ENCODE measurements at regions not wholly inside any gene's neighbourhood (a gene's known extent, or its start where the extent isn't known, plus 50 kb on each side); places are given as distances from the start of the nearest gene placed in this dataset.

DNA sequence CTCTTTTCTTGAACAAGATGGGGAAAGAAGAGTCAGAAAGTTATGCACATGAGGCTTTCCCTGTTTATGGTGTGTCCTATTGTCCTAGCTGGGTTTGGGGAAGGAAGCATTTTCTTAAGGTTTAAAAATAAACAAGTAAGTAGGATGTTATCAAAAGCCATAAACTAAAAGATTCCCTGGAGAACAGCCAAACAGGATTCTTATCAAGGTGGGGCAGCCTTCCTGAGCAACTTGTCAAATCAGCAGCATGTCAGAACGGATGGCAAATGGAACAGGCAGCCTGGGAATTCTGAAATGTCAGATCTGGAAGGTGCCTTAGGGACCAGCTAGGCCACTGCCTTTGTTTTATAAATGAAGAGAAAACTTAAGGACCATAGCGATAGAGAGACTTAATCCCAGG, 152.2 kb upstream of the RGS6 start:
- no peak for DNase-seq (ENCODE audit: low read depth)
- Mint-ChIP-seq H3K9me3 (ENCODE audit: unreplicated experiment) (peaks cover 7% of the 10 kb centered on the region), H3K27me3 (ENCODE audit: low read depth, unreplicated experiment) (no peaks in the 10 kb centered on the region), H3K27ac (ENCODE audit: unreplicated experiment) (no peak overlapping the region), H3K36me3 (ENCODE audit: low read depth, unreplicated experiment) (no peaks in the 10 kb centered on the region), H3K4me1 (ENCODE audit: low read depth, unreplicated experiment) (peaks cover 8% of the 10 kb centered on the region), H3K4me3 (ENCODE audit: unreplicated experiment) (no peak overlapping the region)
- no peaks in the 10 kb centered on the region for H3K9me3 ChIP-seq (ENCODE audit: insufficient read depth, low read depth, low read length)
- H2AFZ ChIP-seq (ENCODE audit: low read depth, low read length) = no peak overlapping the region
- no peaks in the 10 kb centered on the region for H3K27me3 ChIP-seq (ENCODE audit: insufficient read depth, low read length)
- H3K4me3 ChIP-seq (ENCODE audit: insufficient read depth, low read depth, low read length) = no peak overlapping the region
- FAIRE-seq = no peak
- no peak overlapping the region for H3K4me2 ChIP-seq (ENCODE audit: low read length)
- TF ChIP-seq, protein P1, sequence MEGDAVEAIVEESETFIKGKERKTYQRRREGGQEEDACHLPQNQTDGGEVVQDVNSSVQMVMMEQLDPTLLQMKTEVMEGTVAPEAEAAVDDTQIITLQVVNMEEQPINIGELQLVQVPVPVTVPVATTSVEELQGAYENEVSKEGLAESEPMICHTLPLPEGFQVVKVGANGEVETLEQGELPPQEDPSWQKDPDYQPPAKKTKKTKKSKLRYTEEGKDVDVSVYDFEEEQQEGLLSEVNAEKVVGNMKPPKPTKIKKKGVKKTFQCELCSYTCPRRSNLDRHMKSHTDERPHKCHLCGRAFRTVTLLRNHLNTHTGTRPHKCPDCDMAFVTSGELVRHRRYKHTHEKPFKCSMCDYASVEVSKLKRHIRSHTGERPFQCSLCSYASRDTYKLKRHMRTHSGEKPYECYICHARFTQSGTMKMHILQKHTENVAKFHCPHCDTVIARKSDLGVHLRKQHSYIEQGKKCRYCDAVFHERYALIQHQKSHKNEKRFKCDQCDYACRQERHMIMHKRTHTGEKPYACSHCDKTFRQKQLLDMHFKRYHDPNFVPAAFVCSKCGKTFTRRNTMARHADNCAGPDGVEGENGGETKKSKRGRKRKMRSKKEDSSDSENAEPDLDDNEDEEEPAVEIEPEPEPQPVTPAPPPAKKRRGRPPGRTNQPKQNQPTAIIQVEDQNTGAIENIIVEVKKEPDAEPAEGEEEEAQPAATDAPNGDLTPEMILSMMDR (IDR thresholded peaks at IDR 0.05; ENCODE audit: insufficient read depth, low read depth, low read length) = no peak
- TF ChIP-seq EZH2 (IDR thresholded peaks at IDR 0.05; ENCODE audit: insufficient read depth, low read length) = no peak
- H3K9ac ChIP-seq (ENCODE audit: low read length) = no peak overlapping the region
- no peaks in the 10 kb centered on the region for H3K36me3 ChIP-seq (ENCODE audit: insufficient read depth, low read length)
- H3K79me2 ChIP-seq (ENCODE audit: insufficient read depth, low read length) = no peaks in the 10 kb centered on the region
- no peaks in the 10 kb centered on the region for H4K20me1 ChIP-seq (ENCODE audit: insufficient read depth, low read length)
- peaks cover 5% of the 10 kb centered on the region for H3K4me1 ChIP-seq (ENCODE audit: insufficient read depth, low read length)
- H3K27ac ChIP-seq (ENCODE audit: low read depth, low read length) = no peak overlapping the region

DNA sequence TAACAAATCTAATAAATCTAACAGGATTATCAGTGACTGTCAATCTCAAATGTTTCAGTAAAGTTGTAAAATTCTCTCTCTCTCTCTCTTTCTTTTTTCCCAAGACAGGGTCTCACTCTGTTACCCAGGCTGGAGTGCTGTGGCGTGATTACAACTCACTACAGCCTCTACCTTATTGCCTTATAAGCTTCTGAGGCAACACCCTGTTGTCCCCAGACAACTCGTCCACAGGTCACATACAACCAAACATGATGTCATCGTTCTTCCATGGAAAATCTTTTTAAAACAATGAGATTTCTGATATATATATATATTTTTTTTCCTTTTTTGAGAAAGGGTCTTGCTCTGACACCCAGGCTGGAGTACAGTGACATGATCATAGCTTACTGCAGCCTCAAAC, 151.4 kb upstream of the RGS6 start:
- no peak for DNase-seq (ENCODE audit: low read depth)
- H3K4me1 Mint-ChIP-seq (ENCODE audit: low read depth, unreplicated experiment) = peaks cover 8% of the 10 kb centered on the region
- H4K20me1 ChIP-seq (ENCODE audit: insufficient read depth, low read length) = no peaks in the 10 kb centered on the region
- TF ChIP-seq, protein P1 (IDR thresholded peaks at IDR 0.05; ENCODE audit: insufficient read depth, low read depth, low read length) = no peak
- H3K9ac ChIP-seq (ENCODE audit: low read length) = no peak overlapping the region
- no peak overlapping the region for H3K4me2 ChIP-seq (ENCODE audit: low read length)
- H3K79me2 ChIP-seq (ENCODE audit: insufficient read depth, low read length) = no peaks in the 10 kb centered on the region
- no peak overlapping the region for H2AFZ ChIP-seq (ENCODE audit: low read depth, low read length)
- peaks cover 5% of the 10 kb centered on the region for H3K4me1 ChIP-seq (ENCODE audit: insufficient read depth, low read length)
- no peak overlapping the region for H3K27ac Mint-ChIP-seq (ENCODE audit: unreplicated experiment)
- no peaks in the 10 kb centered on the region for H3K36me3 ChIP-seq (ENCODE audit: insufficient read depth, low read length)
- H3K27me3 ChIP-seq (ENCODE audit: insufficient read depth, low read length) = no peaks in the 10 kb centered on the region
- H3K27me3 Mint-ChIP-seq (ENCODE audit: low read depth, unreplicated experiment) = no peaks in the 10 kb centered on the region
- H3K9me3 ChIP-seq (ENCODE audit: insufficient read depth, low read depth, low read length) = no peaks in the 10 kb centered on the region
- peaks cover 2% of the 10 kb centered on the region for H3K9me3 Mint-ChIP-seq (ENCODE audit: unreplicated experiment)
- no peak overlapping the region for H3K27ac ChIP-seq (ENCODE audit: low read depth, low read length)
- no peak for FAIRE-seq
- no peak overlapping the region for H3K4me3 ChIP-seq (ENCODE audit: insufficient read depth, low read depth, low read length)
- no peak overlapping the region for H3K4me3 Mint-ChIP-seq (ENCODE audit: unreplicated experiment)
- no peaks in the 10 kb centered on the region for H3K36me3 Mint-ChIP-seq (ENCODE audit: low read depth, unreplicated experiment)

DNA sequence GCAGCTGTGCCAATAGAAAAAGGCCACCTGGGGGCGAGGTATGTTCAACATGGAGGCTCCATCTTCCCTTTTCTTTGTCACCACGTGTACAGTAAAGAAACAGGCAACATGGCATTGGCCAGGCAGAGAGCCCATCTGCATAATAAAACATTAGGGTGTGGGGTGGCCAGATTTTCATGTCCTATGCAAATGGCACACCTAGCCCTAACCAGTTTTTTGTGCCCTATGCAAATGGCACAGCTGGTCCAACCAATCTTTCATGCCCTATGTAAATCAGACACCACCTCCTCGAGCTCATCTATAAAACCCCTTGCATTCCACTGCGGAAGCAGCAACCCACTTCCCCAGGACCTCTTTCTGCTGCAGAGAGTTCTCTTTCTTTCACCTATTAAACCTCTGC, 149.1 kb upstream of the RGS6 start:
- FAIRE-seq (no peak), DNase-seq (ENCODE audit: low read depth) (no peak)
- Histone ChIP-seq H3K4me3 (ENCODE audit: insufficient read depth, low read depth, low read length) (no peak overlapping the region), H3K9ac (ENCODE audit: low read length) (no peak overlapping the region), H3K9me3 (ENCODE audit: insufficient read depth, low read depth, low read length) (no peaks in the 10 kb centered on the region), H3K79me2 (ENCODE audit: insufficient read depth, low read length) (no peaks in the 10 kb centered on the region), H2AFZ (ENCODE audit: low read depth, low read length) (no peak overlapping the region), H3K36me3 (ENCODE audit: insufficient read depth, low read length) (no peaks in the 10 kb centered on the region), H3K4me1 (ENCODE audit: insufficient read depth, low read length) (no peaks in the 10 kb centered on the region), H3K27me3 (ENCODE audit: insufficient read depth, low read length) (no peaks in the 10 kb centered on the region), H4K20me1 (ENCODE audit: insufficient read depth, low read length) (no peaks in the 10 kb centered on the region), H3K4me2 (ENCODE audit: low read length) (no peak overlapping the region), H3K27ac (ENCODE audit: low read depth, low read length) (no peak overlapping the region)
- Mint-ChIP-seq H3K27ac (ENCODE audit: unreplicated experiment) (no peak overlapping the region), H3K9me3 (ENCODE audit: unreplicated experiment) (no peaks in the 10 kb centered on the region), H3K36me3 (ENCODE audit: low read depth, unreplicated experiment) (no peaks in the 10 kb centered on the region), H3K4me1 (ENCODE audit: low read depth, unreplicated experiment) (no peaks in the 10 kb centered on the region), H3K27me3 (ENCODE audit: low read depth, unreplicated experiment) (no peaks in the 10 kb centered on the region), H3K4me3 (ENCODE audit: unreplicated experiment) (no peak overlapping the region)
- TF ChIP-seq, protein P1 (IDR thresholded peaks at IDR 0.05; ENCODE audit: insufficient read depth, low read depth, low read length) = no peak
- no peak for TF ChIP-seq EZH2 (IDR thresholded peaks at IDR 0.05; ENCODE audit: insufficient read depth, low read length)
